ENCODE measurements at regions not wholly inside any gene's neighbourhood (a gene's known extent, or its start where the extent isn't known, plus 50 kb on each side); places are given as distances from the start of the nearest gene placed in this dataset.

DNA sequence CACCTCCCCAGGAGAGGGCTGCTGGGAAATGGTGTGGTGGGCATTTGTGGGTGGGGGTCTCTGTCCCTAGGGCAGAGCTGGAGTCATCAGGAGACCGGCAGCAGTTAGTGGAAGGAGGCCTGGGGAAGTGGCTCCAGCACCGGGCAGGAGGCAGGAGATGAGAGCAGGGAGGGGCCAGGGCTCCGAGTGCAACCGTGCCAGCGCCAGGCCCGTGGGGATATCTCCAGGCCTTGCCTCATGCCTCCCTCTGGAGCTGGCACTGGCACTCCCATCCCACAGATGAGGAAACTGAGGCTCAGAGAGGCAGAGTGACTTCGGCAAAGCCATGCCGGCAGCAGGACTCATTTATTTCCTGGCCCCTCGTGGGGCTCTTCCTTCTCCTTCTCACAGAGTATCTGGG, 83.5 kb downstream of the HMX1 start:
- TF ChIP-seq, protein P1, sequence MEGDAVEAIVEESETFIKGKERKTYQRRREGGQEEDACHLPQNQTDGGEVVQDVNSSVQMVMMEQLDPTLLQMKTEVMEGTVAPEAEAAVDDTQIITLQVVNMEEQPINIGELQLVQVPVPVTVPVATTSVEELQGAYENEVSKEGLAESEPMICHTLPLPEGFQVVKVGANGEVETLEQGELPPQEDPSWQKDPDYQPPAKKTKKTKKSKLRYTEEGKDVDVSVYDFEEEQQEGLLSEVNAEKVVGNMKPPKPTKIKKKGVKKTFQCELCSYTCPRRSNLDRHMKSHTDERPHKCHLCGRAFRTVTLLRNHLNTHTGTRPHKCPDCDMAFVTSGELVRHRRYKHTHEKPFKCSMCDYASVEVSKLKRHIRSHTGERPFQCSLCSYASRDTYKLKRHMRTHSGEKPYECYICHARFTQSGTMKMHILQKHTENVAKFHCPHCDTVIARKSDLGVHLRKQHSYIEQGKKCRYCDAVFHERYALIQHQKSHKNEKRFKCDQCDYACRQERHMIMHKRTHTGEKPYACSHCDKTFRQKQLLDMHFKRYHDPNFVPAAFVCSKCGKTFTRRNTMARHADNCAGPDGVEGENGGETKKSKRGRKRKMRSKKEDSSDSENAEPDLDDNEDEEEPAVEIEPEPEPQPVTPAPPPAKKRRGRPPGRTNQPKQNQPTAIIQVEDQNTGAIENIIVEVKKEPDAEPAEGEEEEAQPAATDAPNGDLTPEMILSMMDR (IDR thresholded peaks at IDR 0.05; ENCODE audit: low read depth, low read length): no peak
- no peak for DNase-seq (ENCODE audit: low read depth in 2 of 2)
- no peak overlapping the region for H3K4me3 ChIP-seq (replicated peaks in 1 of 2; ENCODE audit: low read depth in 2 of 2, low read length in 2 of 2)

DNA sequence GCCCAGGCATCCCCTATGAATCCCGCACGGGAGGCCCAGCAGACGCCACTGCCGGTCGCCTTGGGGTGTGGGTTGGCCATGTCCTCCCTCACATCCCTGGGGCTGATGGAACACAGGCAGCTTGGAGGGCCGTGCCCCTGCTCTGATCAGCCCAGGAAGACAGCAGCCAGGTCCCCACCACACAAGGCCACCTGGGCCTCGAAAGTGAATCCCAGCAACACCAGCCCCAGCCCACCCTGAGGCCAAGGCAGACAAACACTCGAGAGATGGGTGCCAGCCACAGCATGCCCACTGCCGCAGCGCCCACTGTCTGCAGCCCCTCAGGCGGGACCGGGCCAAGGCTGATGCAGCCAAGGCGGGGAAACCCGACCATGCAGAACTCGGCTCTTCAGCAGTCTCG, 85.5 kb downstream of the HMX1 start:
- DNase-seq (ENCODE audit: low read depth in 2 of 2): no peak
- TF ChIP-seq, protein P1 (IDR thresholded peaks at IDR 0.05; ENCODE audit: low read depth, low read length): no peak
- H3K4me3 ChIP-seq (replicated peaks in 1 of 2; ENCODE audit: low read depth in 2 of 2, low read length in 2 of 2): no peak overlapping the region

DNA sequence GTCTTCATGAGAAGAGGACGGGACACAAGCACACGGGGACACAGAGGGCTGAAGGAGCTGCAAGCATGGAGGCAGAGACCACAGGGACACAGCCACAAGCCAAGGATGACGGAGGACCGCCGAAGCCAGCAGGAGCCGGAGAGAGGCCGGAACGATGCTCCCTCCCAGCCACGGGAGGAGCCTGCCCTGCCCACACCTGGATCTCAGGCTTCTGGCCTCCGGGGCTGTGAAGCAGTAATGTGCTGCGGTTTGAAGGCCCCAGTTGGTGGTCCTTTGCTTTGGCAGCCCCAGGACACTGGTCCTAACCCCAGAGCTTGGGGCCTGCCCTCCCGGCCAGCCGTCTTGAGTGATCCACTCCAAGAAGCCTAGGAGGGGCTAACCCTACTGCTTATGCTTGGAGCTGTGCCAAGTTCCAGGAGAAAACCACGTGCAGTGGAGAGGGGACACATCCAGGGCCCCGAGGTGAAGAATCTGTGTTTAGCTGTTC, 85.9 kb downstream of the HMX1 start:
- no peak for DNase-seq (ENCODE audit: low read depth in 2 of 2)
- TF ChIP-seq, protein P1 (IDR thresholded peaks at IDR 0.05; ENCODE audit: low read depth, low read length): no peak
- no peak overlapping the region for H3K4me3 ChIP-seq (replicated peaks in 1 of 2; ENCODE audit: low read depth in 2 of 2, low read length in 2 of 2)

DNA sequence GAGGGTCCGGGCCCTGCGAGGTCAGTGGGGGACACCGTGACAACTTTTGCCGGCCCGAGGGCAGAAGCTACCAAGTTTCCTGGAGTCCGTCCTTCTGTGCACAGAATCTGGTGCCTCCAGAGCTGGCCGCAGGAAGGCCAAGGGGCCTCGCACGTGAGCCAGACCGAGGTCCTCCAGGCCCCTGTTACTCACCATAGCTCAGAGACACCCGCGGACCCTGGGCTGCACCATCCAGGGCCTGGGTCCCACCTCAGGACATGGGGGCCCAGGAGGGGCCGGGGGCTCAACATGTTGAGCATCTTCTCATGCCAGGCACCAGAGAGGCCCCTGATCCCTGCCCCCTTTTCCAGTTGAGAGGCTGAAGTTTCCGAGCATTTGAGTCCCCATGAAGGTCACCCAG, 87.9 kb downstream of the HMX1 start:
- TF ChIP-seq, protein P1 (IDR thresholded peaks at IDR 0.05; ENCODE audit: low read depth, low read length): no peak
- DNase-seq (ENCODE audit: low read depth in 2 of 2): no peak
- no peak overlapping the region for H3K4me3 ChIP-seq (replicated peaks in 1 of 2; ENCODE audit: low read depth in 2 of 2, low read length in 2 of 2)

DNA sequence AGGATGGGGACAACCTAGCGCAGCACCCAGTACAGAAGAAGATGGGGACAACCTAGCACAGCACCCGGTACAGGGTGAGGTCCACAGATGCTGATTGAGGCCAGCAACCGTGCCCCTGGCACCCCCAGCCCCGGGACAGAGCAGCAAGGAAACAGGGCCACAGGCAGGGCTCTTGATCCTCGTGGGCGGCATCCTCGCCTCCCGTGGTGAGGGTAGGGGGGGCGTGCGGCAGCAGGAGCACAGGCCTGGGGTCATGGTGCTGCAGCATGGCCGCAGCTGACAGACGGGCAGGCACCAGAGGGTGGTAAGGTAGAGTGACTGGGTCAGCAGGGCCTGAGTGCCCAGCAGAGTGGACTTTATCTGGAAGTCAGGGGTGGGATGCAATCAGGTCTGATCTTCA, 89.5 kb downstream of the HMX1 start:
- no peak overlapping the region for H3K4me3 ChIP-seq (replicated peaks in 1 of 2; ENCODE audit: low read depth in 2 of 2, low read length in 2 of 2)
- no peak for DNase-seq (ENCODE audit: low read depth in 2 of 2)
- TF ChIP-seq, protein P1 (IDR thresholded peaks at IDR 0.05; ENCODE audit: low read depth, low read length): no peak

DNA sequence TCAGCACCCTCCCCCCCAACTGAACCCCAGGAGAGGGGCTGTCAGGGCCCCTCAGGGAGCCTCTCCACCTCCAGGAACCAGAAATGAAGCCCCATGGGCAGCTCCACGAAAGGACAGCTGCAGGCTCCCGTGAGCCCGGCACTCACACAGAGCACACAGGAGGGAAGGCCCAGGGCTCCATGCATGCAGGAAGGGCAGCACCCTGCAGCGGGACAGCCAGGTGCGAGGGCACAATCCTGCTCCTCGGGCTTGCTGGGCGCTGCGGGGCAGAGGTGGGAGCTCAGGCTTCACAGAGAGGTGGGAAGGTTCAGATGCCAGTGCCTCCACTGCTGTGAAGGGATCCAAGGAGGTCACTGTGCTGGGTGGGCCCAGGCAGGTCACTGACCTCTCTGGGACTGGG, 90.0 kb downstream of the HMX1 start:
- TF ChIP-seq, protein P1 (IDR thresholded peaks at IDR 0.05; ENCODE audit: low read depth, low read length): no peak
- H3K4me3 ChIP-seq (replicated peaks in 1 of 2; ENCODE audit: low read depth in 2 of 2, low read length in 2 of 2): no peak overlapping the region
- no peak for DNase-seq (ENCODE audit: low read depth in 2 of 2)

Measured in cardiac fibroblast (primary cell).